HepG2 (cell line): ENCODE measurements at regions not wholly inside any gene's neighbourhood (a gene's known extent, or its start where the extent isn't known, plus 50 kb on each side); places are given as distances from the start of the nearest gene placed in this dataset.

ENCODE experiments used
- ATAC-seq: fragments of 200-7000 bp; cut with Tn5 transposase; 3 replicates; pipeline ENCODE4 v1.9.1; 2020; ENCODE audit warnings: mild to moderate bottlenecking, moderate library complexity
- BruUV-seq: library from RNA; stranded (reverse); fragments of 400-500 nt; replicated peaks from 2 replicates; lab custom pipeline; 2021; lab: Mats Ljungman, UMichigan
- CTCF ChIA-PET: fragments of 300-600 bp; formaldehyde crosslinking; extraction: SDS; loops from one replicate; lab custom pipeline; 2021; ENCODE audit warnings: low total read pairs, inconsistent platforms, low intra/inter-chr PET ratio; lab: Yijun Ruan, JAX
- POLR2A ChIA-PET: fragments of 350-600 bp; sonication (Branson Sonifier 250); formaldehyde crosslinking; loops from one replicate; lab custom pipeline; 2020; ENCODE audit warnings: antibody characterized with exemption, inconsistent platforms; lab: Yijun Ruan, JAX
- DNase-seq: peaks from one replicate; pipeline ENCODE4 v3.0.0-alpha.2; 2015; ENCODE audit warnings: low spot score
- FAIRE-seq: peaks from 3 replicates; lab custom pipeline; 2011; peaks lifted over from hg19 to GRCh38; lab: Jason Lieb, UNC
- H2AFZ ChIP-seq: one replicate; pipeline ENCODE4 v1.6.1; 2011; ENCODE audit warnings: low read length, inconsistent platforms
- H3K27ac ChIP-seq: fragments of 300-600 bp; 3 replicates; pipeline ENCODE4 v1.8.0; 2011; ENCODE audit warnings: mixed run types, mild to moderate bottlenecking, mixed read lengths, low read length, inconsistent platforms; ENCODE audit not compliant: insufficient read depth; ENCODE audit errors: extremely low read length
- H3K27me3 ChIP-seq, 2 experiments: fragments of 200-600 bp in 1 of 2; 2 replicates in 1 of 2; 3 replicates in 1 of 2; pipeline versions ENCODE4 v1.6.0 to v1.8.0; 2011; ENCODE audit warnings: low read length in 2 of 2, mild to moderate bottlenecking in 2 of 2, moderate library complexity in 2 of 2, inconsistent platforms in 1 of 2; ENCODE audit not compliant: insufficient read depth in 2 of 2, control insufficient read depth in 1 of 2
- H3K36me3 ChIP-seq, 2 experiments: fragments of 200-600 bp in 1 of 2; replicated peaks in 1 of 2; 2 replicates in 1 of 2; 3 replicates in 1 of 2; pipeline versions ENCODE4 v1.5.1 to v1.8.0; 2011; ENCODE audit warnings: low read length in 2 of 2, inconsistent platforms in 1 of 2; ENCODE audit not compliant: insufficient read depth in 2 of 2, control insufficient read depth in 1 of 2
- H3K4me1 ChIP-seq: 2 replicates; pipeline ENCODE4 v1.5.1; 2012; ENCODE audit warnings: low read length, inconsistent platforms; ENCODE audit not compliant: insufficient read depth
- H3K4me2 ChIP-seq: 2 replicates; pipeline ENCODE4 v1.6.0; 2011; ENCODE audit warnings: low read depth, low read length, inconsistent platforms
- H3K4me3 ChIP-seq, 3 experiments: fragments of 200-600 bp in 1 of 3; sonication (generic), shearing (Covaris generic) in 1 of 3; replicated peaks in 1 of 3; 2 replicates each; pipeline ENCODE4 v1.5.1; 2011 to 2016; ENCODE audit warnings: low read length in 3 of 3, inconsistent platforms in 2 of 3, low read depth in 2 of 3, mild to moderate bottlenecking in 2 of 3, control low read depth in 1 of 3, mixed read lengths in 1 of 3; ENCODE audit not compliant: insufficient read depth in 1 of 3
- H3K79me2 ChIP-seq: one replicate; pipeline ENCODE4 v1.6.1; 2011; ENCODE audit warnings: low read length, inconsistent platforms; ENCODE audit not compliant: insufficient read depth
- H3K9ac ChIP-seq: 2 replicates; pipeline ENCODE4 v1.6.0; 2011; ENCODE audit warnings: mild to moderate bottlenecking, low read depth, low read length, inconsistent platforms; ENCODE audit not compliant: insufficient read depth
- H3K9me3 ChIP-seq: 2 replicates; pipeline ENCODE4 v1.5.1; 2012; ENCODE audit warnings: mild to moderate bottlenecking, low read length
- H4K20me1 ChIP-seq: 2 replicates; pipeline ENCODE4 v1.6.0; 2011; ENCODE audit warnings: inconsistent platforms, mild to moderate bottlenecking, low read length, moderate library complexity; ENCODE audit not compliant: insufficient read depth
- HNRNPL ChIP-seq: fragments of 200-400 bp; formaldehyde crosslinking; IDR thresholded peaks from 2 replicates; pipeline ENCODE4 v1.6.1; 2017; ENCODE audit warnings: mild to moderate bottlenecking, low read depth, low read length
- HOXA9 ChIP-seq: sonication (generic); formaldehyde crosslinking; IDR thresholded peaks from 2 replicates; pipeline ENCODE4 v1.8.1; 2022; ENCODE audit warnings: missing genetic modification reagents, mild to moderate bottlenecking, moderate library complexity, borderline replicate concordance
- REPIN1 ChIP-seq: sonication (generic); formaldehyde crosslinking; IDR thresholded peaks from 2 replicates; pipeline ENCODE4 v1.8.0; 2022; ENCODE audit warnings: missing genetic modification reagents, low read depth, mild to moderate bottlenecking, borderline replicate concordance
- TOPORS ChIP-seq: sonication (generic); formaldehyde crosslinking; IDR thresholded peaks from 2 replicates; pipeline ENCODE4 v1.8.0; 2023; ENCODE audit warnings: mild to moderate bottlenecking, missing genetic modification reagents
- ZFP1 ChIP-seq: IDR thresholded peaks from 2 replicates; pipeline ENCODE4 v1.6.1; 2016
- ZNF709 ChIP-seq: sonication (generic); formaldehyde crosslinking; IDR thresholded peaks from 2 replicates; pipeline ENCODE4 v1.5.0; 2020; ENCODE audit warnings: mild to moderate bottlenecking, missing genetic modification reagents
- ZNF790 ChIP-seq: sonication (generic); formaldehyde crosslinking; IDR thresholded peaks from 2 replicates; pipeline ENCODE4 v1.8.0; 2022; ENCODE audit warnings: missing genetic modification reagents, mild to moderate bottlenecking, borderline replicate concordance
- WGBS: methylation state at CpG from one replicate; pipeline ENCODE4 v1.1.6; 2017; ENCODE audit warnings: low lambda C conversion rate; 5-methylcytosine and 5-hydroxymethylcytosine counted together
- in situ Hi-C: cut with HindIII; loops from 2 replicates; pipeline ENCODE4 v1.10.0; 2017; ENCODE audit warnings: low pct_unique_long_range_greater_than_20kb; ENCODE audit not compliant: extremely low pct_ligation_motif_present
- intact Hi-C: fragments of 100-400 bp; cut with micrococcal nuclease; formaldehyde crosslinking; loops from one replicate; pipeline ENCODE4 v1.10.0; 2022; ENCODE audit not compliant: unreplicated experiment
- TF ChIP-seq, protein P1 (sequence below): sonication (generic); formaldehyde crosslinking; IDR thresholded peaks from 2 replicates; pipeline ENCODE4 v1.4.0; 2020; ENCODE audit warnings: missing genetic modification reagents
- TF ChIP-seq, protein P2 (sequence below): sonication (generic); formaldehyde crosslinking; IDR thresholded peaks from 2 replicates; pipeline ENCODE4 v1.5.1; 2020; ENCODE audit warnings: missing genetic modification reagents, mild to moderate bottlenecking, borderline replicate concordance
- TF ChIP-seq, protein P3 (sequence below): sonication (generic); formaldehyde crosslinking; IDR thresholded peaks from 2 replicates; pipeline ENCODE4 v1.4.0; 2020; ENCODE audit warnings: mild to moderate bottlenecking, missing genetic modification reagents
- TF ChIP-seq, protein P4 (sequence below): sonication (generic); formaldehyde crosslinking; IDR thresholded peaks from 2 replicates; pipeline ENCODE4 v1.5.0; 2020; ENCODE audit warnings: mild to moderate bottlenecking, missing genetic modification reagents, borderline replicate concordance

DNA sequence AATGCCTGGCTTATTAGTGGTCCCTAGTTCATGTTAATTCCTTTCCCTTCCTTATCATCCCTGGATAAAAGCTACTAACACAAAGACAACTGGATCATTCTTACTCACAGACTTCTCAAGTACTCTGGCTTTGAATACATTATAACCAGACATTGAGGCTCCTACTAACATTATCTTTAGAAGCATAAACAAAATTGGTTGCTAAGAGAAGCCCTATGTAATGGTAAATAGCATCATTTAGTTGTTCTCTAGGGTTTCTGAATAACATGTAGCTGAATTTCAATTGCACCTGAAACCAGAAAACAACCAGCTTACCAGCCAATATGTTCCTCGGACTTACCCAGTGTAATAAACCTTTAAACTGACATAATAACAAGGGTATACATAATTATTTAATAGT, 114.1 kb upstream of the NCKAP5 start:
- TF ChIP-seq, protein P1, sequence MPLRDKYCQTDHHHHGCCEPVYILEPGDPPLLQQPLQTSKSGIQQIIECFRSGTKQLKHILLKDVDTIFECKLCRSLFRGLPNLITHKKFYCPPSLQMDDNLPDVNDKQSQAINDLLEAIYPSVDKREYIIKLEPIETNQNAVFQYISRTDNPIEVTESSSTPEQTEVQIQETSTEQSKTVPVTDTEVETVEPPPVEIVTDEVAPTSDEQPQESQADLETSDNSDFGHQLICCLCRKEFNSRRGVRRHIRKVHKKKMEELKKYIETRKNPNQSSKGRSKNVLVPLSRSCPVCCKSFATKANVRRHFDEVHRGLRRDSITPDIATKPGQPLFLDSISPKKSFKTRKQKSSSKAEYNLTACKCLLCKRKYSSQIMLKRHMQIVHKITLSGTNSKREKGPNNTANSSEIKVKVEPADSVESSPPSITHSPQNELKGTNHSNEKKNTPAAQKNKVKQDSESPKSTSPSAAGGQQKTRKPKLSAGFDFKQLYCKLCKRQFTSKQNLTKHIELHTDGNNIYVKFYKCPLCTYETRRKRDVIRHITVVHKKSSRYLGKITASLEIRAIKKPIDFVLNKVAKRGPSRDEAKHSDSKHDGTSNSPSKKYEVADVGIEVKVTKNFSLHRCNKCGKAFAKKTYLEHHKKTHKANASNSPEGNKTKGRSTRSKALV (CRISPR knock-in tag), result no peak
- TF ChIP-seq HOXA9 (CRISPR knock-in tag) (no peak), ZNF790 (CRISPR knock-in tag) (no peak), REPIN1 (no peak), TOPORS (CRISPR knock-in tag) (no peak), ZNF709 (CRISPR knock-in tag) (no peak), HNRNPL (no peak), ZFP1 (CRISPR knock-in tag) (no peak)
- TF ChIP-seq, protein P2, sequence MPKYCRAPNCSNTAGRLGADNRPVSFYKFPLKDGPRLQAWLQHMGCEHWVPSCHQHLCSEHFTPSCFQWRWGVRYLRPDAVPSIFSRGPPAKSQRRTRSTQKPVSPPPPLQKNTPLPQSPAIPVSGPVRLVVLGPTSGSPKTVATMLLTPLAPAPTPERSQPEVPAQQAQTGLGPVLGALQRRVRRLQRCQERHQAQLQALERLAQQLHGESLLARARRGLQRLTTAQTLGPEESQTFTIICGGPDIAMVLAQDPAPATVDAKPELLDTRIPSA, result no peak
- TF ChIP-seq, protein P3, sequence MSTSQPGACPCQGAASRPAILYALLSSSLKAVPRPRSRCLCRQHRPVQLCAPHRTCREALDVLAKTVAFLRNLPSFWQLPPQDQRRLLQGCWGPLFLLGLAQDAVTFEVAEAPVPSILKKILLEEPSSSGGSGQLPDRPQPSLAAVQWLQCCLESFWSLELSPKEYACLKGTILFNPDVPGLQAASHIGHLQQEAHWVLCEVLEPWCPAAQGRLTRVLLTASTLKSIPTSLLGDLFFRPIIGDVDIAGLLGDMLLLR (CRISPR knock-in tag), result no peak
- TF ChIP-seq, protein P4, sequence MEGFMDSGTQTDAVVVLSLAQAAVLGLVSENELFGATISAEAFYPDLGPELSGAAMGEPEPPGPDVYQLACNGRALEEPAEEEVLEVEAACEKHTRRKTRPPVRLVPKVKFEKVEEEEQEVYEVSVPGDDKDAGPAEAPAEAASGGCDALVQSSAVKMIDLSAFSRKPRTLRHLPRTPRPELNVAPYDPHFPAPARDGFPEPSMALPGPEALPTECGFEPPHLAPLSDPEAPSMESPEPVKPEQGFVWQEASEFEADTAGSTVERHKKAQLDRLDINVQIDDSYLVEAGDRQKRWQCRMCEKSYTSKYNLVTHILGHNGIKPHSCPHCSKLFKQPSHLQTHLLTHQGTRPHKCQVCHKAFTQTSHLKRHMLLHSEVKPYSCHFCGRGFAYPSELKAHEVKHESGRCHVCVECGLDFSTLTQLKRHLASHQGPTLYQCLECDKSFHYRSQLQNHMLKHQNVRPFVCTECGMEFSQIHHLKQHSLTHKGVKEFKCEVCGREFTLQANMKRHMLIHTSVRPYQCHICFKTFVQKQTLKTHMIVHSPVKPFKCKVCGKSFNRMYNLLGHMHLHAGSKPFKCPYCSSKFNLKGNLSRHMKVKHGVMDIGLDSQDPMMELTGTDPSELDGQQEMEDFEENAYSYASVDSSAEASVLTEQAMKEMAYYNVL (CRISPR knock-in tag), result no peak
- Histone ChIP-seq H3K36me3 (no peaks in the 10 kb centered on the region), H3K4me2 (no peak overlapping the region), H3K4me1 (no peaks in the 10 kb centered on the region), H4K20me1 (no peaks in the 10 kb centered on the region), H3K79me2 (no peaks in the 10 kb centered on the region), H2AFZ (no peak overlapping the region), H3K4me3 (no peak overlapping the region), H3K27ac (no peak overlapping the region), H3K27me3 (no peaks in the 10 kb centered on the region; a peak in 1 of 5 replicates), H3K9ac (no peak overlapping the region), H3K9me3 (no peaks in the 10 kb centered on the region)
- ChIA-PET CTCF (no interaction called here), POLR2A (no interaction called here)
- intact Hi-C loops (no loop called here), in situ Hi-C loops (no loop called here)
- WGBS, result 0% methylated on average over 1 of the region's 1 CpG
- DNase-seq (no peak), FAIRE-seq (no peak), ATAC-seq (no peak)
- BruUV-seq, result no TSS peak
